ENCODE measurements at regions not wholly inside any gene's neighbourhood (a gene's known extent, or its start where the extent isn't known, plus 50 kb on each side); places are given as distances from the start of the nearest gene placed in this dataset.

GRCh38 chr1:233491953-233492620, 121.8 kb upstream of the KCNK1 start:
- Histone ChIP-seq H3K9me3 (no peaks in the 10 kb centered on the region), H3K36me3 (no peaks in the 10 kb centered on the region), H3K27ac (no peak overlapping the region), H3K27me3 (no peaks in the 10 kb centered on the region), H3K4me1 (no peaks in the 10 kb centered on the region), H3K4me3 (no peak overlapping the region)
- no peak for DNase-seq
- TF ChIP-seq CTCF (IDR thresholded peaks at IDR 0.05) = no peak
- intact Hi-C loops (cut with DNase I) = no loop called here
- ATAC-seq = no peak

- no peaks in the 10 kb centered on the region for H3K9me3 ChIP-seq
- no peak overlapping the region for H3K4me3 ChIP-seq
- H3K4me1 ChIP-seq = no peaks in the 10 kb centered on the region
- intact Hi-C loops (cut with DNase I) = no loop called here
- H3K27me3 ChIP-seq = no peaks in the 10 kb centered on the region
- ATAC-seq (peak; percentile 49), DNase-seq (no peak)
- no peak overlapping the region for H3K27ac ChIP-seq
- no peaks in the 10 kb centered on the region for H3K36me3 ChIP-seq
- no peak for TF ChIP-seq CTCF (IDR thresholded peaks at IDR 0.05)
These were observed 116.9 kb upstream of the KCNK1 start for GRCh38 chr1:233496993-233497392.

GRCh38 chr1:233497679-233498078, 116.2 kb upstream of the KCNK1 start:
- intact Hi-C loops (cut with DNase I) = no loop called here
- Histone ChIP-seq H3K36me3 (no peaks in the 10 kb centered on the region), H3K27ac (no peak overlapping the region), H3K4me3 (no peak overlapping the region), H3K9me3 (no peaks in the 10 kb centered on the region), H3K4me1 (no peaks in the 10 kb centered on the region), H3K27me3 (no peaks in the 10 kb centered on the region)
- DNase-seq = no peak
- no peak for ATAC-seq
- no peak for TF ChIP-seq CTCF (IDR thresholded peaks at IDR 0.05)

- DNase-seq (no peak), ATAC-seq (no peak)
- no peaks in the 10 kb centered on the region for H3K4me1 ChIP-seq
- intact Hi-C loops (cut with DNase I) = no loop called here
- no peaks in the 10 kb centered on the region for H3K36me3 ChIP-seq
- no peak overlapping the region for H3K27ac ChIP-seq
- no peaks in the 10 kb centered on the region for H3K27me3 ChIP-seq
- H3K4me3 ChIP-seq = no peak overlapping the region
- no peak for TF ChIP-seq CTCF (IDR thresholded peaks at IDR 0.05)
- no peaks in the 10 kb centered on the region for H3K9me3 ChIP-seq
These were observed 113.8 kb upstream of the KCNK1 start for GRCh38 chr1:233500106-233500505.

- TF ChIP-seq CTCF (IDR thresholded peaks at IDR 0.05) = no peak
- Histone ChIP-seq H3K4me3 (no peak overlapping the region), H3K36me3 (no peaks in the 10 kb centered on the region), H3K27ac (no peak overlapping the region), H3K4me1 (no peaks in the 10 kb centered on the region), H3K9me3 (no peaks in the 10 kb centered on the region), H3K27me3 (no peaks in the 10 kb centered on the region)
- DNase-seq (no peak), ATAC-seq (no peak)
- intact Hi-C loops (cut with DNase I) = no loop called here
These were observed 110.4 kb upstream of the KCNK1 start for GRCh38 chr1:233503366-233503954.

Data from upper lobe of right lung (tissue), 1 donor.